ENCODE measurements at regions not wholly inside any gene's neighbourhood (a gene's known extent, or its start where the extent isn't known, plus 50 kb on each side); places are given as distances from the start of the nearest gene placed in this dataset.
"Not testable (repeated sequence)": the region's sequence is repeated elsewhere in the genome, so short reads cannot be mapped to it uniquely, and the experiment has no call there.

- not testable (repeated sequence) for DNase-seq
Observed at GRCh38 chr14:106522118-106522517, 995.7 kb downstream of the TMEM121 start.

- DNase-seq, result no peak
Observed at GRCh38 chr14:106522990-106523389, 996.6 kb downstream of the TMEM121 start.

- no peak for DNase-seq
Observed at GRCh38 chr14:106528717-106529116, 1002.3 kb downstream of the TMEM121 start.

- no peak for DNase-seq
Observed at GRCh38 chr14:106530031-106530422, 1003.6 kb downstream of the TMEM121 start.

DNA sequence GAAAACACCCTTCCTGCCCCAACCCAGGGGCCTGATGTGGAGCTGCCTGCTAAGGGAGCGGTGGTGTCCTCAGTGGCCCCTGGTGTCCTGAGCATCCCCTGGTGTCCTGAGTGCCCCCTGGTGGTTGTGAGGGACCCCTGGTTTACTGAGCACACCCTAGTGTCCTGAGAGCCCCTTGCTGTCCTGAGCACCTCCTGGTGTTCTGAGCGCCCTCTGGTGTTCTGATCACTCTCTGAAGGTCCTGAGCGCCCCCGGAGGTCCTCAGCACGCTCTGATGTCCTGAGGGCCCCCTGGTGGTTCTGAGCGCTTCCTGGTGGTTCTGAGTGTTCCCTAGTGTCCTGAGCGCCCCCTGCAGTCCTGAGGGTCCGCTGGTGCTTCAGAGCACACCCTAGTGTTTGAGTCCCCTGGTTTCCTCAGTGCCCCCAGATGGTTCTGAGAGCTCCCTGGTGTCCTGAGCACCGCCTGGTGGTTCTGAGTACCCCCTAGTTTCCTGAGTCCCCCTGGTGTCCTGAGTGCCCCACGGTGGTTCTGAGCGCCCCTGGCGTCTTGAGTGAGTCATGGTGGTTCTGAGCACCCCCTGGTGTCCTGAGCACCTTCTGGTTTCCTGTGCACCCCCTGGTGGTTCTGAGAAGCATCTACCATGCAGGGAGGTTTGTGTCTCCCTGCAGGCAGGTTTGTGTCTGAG is 1004.2 kb downstream of the TMEM121 start:
- DNase-seq, result no peak

- peak in 2 of 3 experiments; percentile 16 to 50 for DNase-seq
Observed at GRCh38 chr14:106537597-106537996, 1011.2 kb downstream of the TMEM121 start.

- DNase-seq, result no peak
Observed at GRCh38 chr14:106538201-106538600, 1011.8 kb downstream of the TMEM121 start.

DNA sequence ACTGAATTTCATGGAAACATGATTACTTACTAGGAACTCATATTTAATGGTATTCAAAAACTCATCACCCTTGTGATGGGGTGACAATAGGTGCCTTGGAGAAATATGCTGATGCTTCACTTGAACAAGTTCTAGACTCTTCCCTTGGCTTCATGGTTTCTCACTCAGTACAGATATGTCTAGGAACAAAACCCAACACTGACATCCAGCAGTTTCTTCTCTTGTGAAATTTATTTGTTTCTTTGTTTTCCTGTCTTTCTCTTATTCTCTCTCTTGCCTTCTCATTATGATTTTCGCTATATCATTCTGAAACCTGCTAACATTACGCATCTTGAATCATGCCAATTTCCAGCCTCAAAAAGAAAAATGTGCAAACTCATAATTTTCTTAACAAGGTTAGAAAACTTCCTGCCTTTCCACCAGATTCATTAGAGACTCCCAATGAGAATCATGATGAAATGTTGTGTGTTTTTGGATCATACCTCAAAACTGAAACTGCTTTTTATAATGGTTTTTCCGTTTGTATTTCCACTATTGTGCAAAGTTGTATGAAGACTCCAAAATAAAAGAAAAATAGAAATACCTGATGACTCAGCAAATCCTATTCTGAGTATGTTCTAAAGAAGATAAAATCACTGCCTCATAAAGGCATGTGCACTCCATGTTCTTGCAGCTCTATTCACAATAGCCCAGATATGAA is 1021.5 kb downstream of the TMEM121 start:
- DNase-seq, result no peak

- DNase-seq, result no peak
Observed at GRCh38 chr14:106549064-106549463, 1022.7 kb downstream of the TMEM121 start.

DNA sequence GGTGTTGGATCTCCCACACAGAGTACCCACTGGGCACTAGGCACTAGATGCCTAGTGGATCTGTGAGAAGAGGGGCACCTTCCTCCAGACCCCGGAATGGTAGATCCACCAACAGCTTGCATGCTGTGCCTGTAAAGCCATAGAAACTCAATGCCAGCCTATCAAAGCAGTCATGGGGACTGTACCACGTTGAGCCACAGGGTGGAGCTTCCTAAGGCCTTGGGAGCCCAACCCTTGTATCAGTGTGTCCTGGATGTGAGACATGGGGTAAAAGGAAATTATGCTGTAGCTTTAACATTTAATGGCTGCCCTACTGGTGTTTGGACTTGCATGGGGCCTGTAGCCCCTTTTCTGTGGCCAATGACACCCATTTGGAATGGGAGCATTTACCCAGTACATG is 1024.9 kb downstream of the TMEM121 start:
- DNase-seq, result peak in 2 of 3 experiments; percentile 13 to 39

GRCh38 chr14:106556211-106556610 is 1029.8 kb downstream of the TMEM121 start:
- DNase-seq, result not testable (repeated sequence)

GRCh38 chr14:106556665-106557289 is 1030.4 kb downstream of the TMEM121 start:
- DNase-seq, result peak; percentile 8 to 86 (median 11)

- DNase-seq, result no peak
Observed at GRCh38 chr14:106562451-106562850, 1036.1 kb downstream of the TMEM121 start.

- DNase-seq, result peak in 2 of 3 experiments; percentile 6 to 26
Observed at GRCh38 chr14:106564058-106564643, 1037.8 kb downstream of the TMEM121 start.

DNA sequence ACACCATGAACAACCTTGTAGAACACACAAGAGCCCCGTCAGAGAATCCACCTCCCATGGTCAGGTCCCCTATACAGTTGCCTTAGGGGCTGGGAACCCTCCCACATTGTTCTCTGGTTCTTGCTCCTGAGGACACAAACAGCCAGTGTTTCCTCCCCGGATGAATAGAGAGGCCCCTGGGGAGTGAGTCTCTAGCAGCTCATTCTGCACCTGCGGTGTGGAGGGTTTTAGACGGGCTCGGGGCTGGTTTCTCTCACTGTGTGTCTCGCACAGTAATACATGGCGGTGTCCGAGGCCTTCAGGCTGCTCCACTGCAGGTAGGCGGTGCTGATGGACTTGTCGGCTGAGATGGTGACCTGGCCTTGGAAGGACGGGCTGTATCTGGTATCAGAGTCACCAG is 1052.1 kb downstream of the TMEM121 start:
- DNase-seq, result peak in 1 of 3 experiments; percentile 16

DNA sequence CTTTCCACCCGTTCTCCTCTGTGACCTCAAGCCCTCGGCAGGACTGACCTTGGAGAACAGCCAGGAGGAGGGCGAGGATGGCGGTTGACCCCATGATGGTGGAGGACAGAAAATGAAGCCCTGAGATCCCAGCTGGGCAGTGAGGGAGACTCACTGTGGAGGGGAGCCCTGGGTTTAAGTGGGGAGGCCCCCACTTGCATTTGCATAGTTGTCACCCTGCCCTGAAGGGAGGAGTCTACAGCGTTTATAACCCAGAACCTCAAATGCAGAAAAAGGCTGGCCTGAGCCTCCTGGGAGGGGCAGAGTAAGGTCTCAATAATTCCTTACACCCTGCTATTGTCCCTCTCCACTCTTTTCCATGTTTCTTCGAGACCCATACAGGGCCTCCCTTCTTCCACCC is 1052.7 kb downstream of the TMEM121 start:
- no peak for DNase-seq

GRCh38 chr14:106585692-106586091 is 1059.3 kb downstream of the TMEM121 start:
- DNase-seq, result no peak

DNA sequence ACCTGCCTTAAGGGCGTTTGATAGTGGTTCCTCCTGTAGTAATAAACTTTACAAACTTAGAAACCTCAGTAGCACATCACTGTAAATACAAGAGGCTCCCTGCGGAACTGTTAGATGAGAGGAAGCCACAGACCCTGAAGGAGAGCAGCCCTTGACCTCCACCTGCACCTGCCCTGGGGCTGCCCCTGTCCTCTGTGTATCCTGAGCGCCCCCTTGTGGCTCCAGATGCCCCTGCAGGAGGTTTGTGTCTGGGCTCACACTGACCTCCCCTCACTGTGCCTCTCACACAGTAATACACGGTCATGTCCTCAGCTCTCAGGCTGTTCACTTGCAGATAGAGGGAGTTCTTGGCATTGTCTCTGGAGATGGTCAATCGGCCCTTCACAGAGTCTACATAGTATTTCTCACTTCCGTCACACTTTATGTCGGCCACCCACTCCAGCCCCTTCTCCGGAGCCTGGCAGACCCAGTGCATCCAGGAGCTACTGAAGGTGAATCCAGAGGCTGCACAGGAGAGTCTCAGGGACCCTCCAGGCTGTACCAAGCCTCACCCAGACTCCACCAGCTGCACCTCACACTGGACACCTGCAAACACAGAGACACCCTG is 1059.8 kb downstream of the TMEM121 start:
- peak in 2 of 3 experiments; percentile 47 to 80 for DNase-seq

- DNase-seq, result not testable (repeated sequence)
Observed at GRCh38 chr14:106591539-106591938, 1065.2 kb downstream of the TMEM121 start.

GRCh38 chr14:106592115-106592852 is 1065.9 kb downstream of the TMEM121 start:
- not testable (repeated sequence) for DNase-seq

DNA sequence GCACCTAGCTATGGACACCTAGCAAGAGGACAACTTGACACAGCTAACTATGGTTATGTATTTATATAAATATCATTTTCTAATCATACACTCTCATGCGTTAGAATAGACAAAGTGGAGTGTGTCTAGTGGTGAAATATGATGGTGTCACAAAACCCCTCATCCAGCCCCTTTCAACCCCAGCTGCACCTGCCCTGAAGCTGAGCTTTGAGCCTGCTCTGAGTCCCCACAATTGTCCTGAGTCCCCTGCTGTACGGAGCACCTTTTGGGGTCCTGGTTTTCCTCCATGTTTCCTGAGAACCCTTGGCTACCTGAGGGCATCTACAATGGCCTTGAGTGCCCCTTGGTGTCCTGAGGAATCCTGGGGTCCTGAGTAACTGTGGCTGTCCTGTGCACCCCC is 1072.8 kb downstream of the TMEM121 start:
- DNase-seq, result no peak
